RWPE2 (cell line): ENCODE measurements at regions not wholly inside any gene's neighbourhood (a gene's known extent, or its start where the extent isn't known, plus 50 kb on each side); places are given as distances from the start of the nearest gene placed in this dataset.
"Not testable (repeated sequence)": the region's sequence is repeated elsewhere in the genome, so short reads cannot be mapped to it uniquely, and the experiment has no call there.

Source experiments
- ATAC-seq: fragments of 200-7000 bp; cut with Tn5 transposase; 3 replicates; pipeline ENCODE4 v1.9.1; 2021; ENCODE audit warnings: low read depth
- DNase-seq: peaks from one replicate; pipeline ENCODE4 v3.0.0-alpha.2; 2020; ENCODE audit warnings: low spot score
- H3K27ac ChIP-seq: fragments of 450-650 bp; 2 replicates; pipeline ENCODE4 v1.5.1; 2017; ENCODE audit warnings: mild to moderate bottlenecking; ENCODE audit not compliant: poor library complexity, severe bottlenecking
- H3K27me3 ChIP-seq: fragments of 250-450 bp; sonication (Bioruptor Pico); 2 replicates; pipeline ENCODE4 v1.5.1; 2021; ENCODE audit warnings: mild to moderate bottlenecking, moderate library complexity; ENCODE audit not compliant: insufficient read depth, poor library complexity, severe bottlenecking
- H3K36me3 ChIP-seq: fragments of 250-450 bp; sonication (Bioruptor Pico); 2 replicates; pipeline ENCODE4 v1.5.1; 2020; ENCODE audit warnings: low read depth, mild to moderate bottlenecking, moderate library complexity
- H3K4me1 ChIP-seq: fragments of 250-450 bp; sonication (Bioruptor Pico); 2 replicates; pipeline ENCODE4 v1.5.1; 2021; ENCODE audit warnings: mild to moderate bottlenecking, moderate library complexity; ENCODE audit not compliant: insufficient read depth, poor library complexity, severe bottlenecking
- H3K4me3 ChIP-seq: fragments of 250-450 bp; sonication (Bioruptor Pico); 2 replicates; pipeline ENCODE4 v1.5.1; 2021; ENCODE audit warnings: mild to moderate bottlenecking, moderate library complexity; ENCODE audit not compliant: severe bottlenecking
- H3K9me3 ChIP-seq: fragments of 250-450 bp; sonication (Bioruptor Pico); 2 replicates; pipeline ENCODE4 v1.5.1; 2021; ENCODE audit warnings: mild to moderate bottlenecking, moderate library complexity; ENCODE audit not compliant: severe bottlenecking
- TF ChIP-seq, protein P1 (sequence below): fragments of 450-650 bp; IDR thresholded peaks from one replicate; pipeline ENCODE4 v1.5.1; 2017; ENCODE audit warnings: mild to moderate bottlenecking, moderate library complexity; ENCODE audit not compliant: poor library complexity, severe bottlenecking

DNA sequence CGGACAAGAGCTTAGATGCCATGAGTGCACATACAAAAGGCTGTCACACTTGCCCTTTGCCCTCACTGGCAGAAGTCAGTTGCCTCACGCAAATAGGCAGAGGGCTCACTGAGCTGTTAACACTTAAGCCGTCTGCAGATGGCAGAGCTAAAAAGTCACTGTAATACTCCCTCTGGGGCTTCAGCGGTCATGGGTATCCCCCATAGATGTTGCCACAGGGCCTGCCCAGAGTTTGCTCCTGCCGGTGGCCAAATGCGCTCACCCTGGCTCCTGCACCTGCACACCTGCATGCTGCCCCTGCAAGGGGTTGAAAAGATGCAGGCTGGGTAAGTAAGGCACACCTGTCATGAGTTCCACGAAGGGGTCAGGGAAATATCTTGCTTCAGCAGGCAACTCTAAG is 741.5 kb downstream of the EDEM1 start:
- no peak for ATAC-seq
- H3K27ac ChIP-seq: no peak overlapping the region
- TF ChIP-seq, protein P1, sequence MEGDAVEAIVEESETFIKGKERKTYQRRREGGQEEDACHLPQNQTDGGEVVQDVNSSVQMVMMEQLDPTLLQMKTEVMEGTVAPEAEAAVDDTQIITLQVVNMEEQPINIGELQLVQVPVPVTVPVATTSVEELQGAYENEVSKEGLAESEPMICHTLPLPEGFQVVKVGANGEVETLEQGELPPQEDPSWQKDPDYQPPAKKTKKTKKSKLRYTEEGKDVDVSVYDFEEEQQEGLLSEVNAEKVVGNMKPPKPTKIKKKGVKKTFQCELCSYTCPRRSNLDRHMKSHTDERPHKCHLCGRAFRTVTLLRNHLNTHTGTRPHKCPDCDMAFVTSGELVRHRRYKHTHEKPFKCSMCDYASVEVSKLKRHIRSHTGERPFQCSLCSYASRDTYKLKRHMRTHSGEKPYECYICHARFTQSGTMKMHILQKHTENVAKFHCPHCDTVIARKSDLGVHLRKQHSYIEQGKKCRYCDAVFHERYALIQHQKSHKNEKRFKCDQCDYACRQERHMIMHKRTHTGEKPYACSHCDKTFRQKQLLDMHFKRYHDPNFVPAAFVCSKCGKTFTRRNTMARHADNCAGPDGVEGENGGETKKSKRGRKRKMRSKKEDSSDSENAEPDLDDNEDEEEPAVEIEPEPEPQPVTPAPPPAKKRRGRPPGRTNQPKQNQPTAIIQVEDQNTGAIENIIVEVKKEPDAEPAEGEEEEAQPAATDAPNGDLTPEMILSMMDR: no peak
- H3K4me3 ChIP-seq: no peak overlapping the region
- H3K36me3 ChIP-seq: no peaks in the 10 kb centered on the region
- H3K9me3 ChIP-seq: no peaks in the 10 kb centered on the region
- H3K4me1 ChIP-seq: no peaks in the 10 kb centered on the region
- no peak for DNase-seq
- H3K27me3 ChIP-seq: no peaks in the 10 kb centered on the region

DNA sequence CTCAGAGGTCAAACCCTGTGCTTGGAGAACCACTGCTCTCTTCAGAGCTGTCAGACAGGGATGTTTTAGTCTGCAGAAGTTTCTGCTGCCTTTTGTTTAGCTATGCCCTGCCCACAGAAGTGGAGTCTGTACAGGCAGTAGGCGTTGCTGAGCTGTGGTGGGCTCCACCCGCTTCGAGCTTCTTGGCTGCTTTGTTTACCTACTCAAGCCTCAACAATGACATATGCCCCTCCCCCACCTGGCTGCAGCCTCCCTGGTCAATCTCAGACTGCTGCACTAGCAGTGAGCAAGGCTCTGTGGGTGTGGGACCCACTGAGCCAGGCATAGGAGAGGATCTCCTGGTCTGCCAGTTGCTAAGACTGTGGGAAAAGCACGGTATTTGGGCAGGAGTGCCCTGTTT is 756.6 kb downstream of the EDEM1 start:
- not testable (repeated sequence) for ATAC-seq, H3K27me3 ChIP-seq, H3K9me3 ChIP-seq, H3K27ac ChIP-seq, DNase-seq, H3K4me3 ChIP-seq, H3K4me1 ChIP-seq, H3K36me3 ChIP-seq

DNA sequence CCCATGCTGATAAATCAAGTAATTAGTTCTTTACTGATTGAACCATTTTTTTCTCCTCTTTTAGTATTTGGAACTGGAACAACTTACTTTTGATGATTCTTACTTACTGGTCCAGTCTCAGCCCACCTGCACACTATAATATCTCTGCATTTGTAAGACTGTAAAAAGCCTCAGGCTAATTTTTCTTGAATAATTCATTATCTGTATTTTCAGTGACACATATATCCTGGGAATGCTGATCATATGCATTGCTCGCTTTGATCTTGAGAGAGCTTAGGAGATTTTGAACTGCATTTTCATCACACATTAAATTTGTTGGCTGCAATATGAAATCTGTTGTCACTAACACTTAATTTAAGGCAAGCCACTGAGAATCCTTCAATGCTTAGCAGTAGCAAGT is 760.6 kb downstream of the EDEM1 start:
- Histone ChIP-seq H3K9me3 (peaks cover 2% of the 10 kb centered on the region), H3K36me3 (no peaks in the 10 kb centered on the region), H3K27ac (no peak overlapping the region), H3K4me3 (no peak overlapping the region), H3K4me1 (no peaks in the 10 kb centered on the region), H3K27me3 (no peaks in the 10 kb centered on the region)
- TF ChIP-seq, protein P1: no peak
- no peak for ATAC-seq
- DNase-seq: no peak

DNA sequence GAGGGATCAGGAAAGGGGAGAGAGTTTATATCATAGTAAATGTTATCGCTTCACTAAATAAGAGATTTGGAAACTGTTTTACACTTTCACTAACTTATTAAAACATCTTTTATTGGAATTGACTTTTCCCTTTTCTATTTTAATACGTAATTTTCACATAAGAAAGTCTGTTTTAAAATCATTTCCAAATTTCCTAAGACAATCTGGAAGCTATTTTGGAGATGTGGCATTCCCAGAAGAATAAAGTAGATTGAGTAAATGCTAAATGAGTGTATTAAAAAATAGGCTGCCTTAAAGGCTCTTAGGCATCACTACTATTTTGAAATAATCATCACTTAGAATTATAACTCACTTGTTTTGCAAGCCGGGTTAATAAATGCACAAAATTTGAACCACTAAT is 763.5 kb downstream of the EDEM1 start:
- Histone ChIP-seq H3K27ac (no peak overlapping the region), H3K9me3 (peaks cover 2% of the 10 kb centered on the region), H3K4me1 (no peaks in the 10 kb centered on the region), H3K27me3 (no peaks in the 10 kb centered on the region), H3K4me3 (no peak overlapping the region), H3K36me3 (no peaks in the 10 kb centered on the region)
- DNase-seq (no peak), ATAC-seq (no peak)
- TF ChIP-seq, protein P1: no peak

DNA sequence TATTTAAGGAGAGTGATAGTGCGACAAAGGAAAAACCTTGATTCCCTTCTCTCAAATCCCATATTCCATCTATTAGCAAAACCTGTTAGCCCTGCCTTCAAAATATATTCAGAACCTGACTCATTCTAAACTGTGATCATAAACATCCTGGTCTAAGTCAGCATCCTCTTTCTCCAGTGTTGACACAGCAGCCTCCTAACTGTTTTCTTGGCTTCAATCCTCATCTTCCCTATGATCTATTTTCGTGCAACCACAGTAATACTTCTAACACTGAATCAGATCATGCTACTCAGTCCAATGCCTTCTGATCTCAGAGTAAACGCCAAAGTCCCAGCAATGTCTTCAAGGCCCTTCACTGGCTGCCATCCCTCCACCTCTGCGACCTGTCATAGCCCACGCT is 785.1 kb downstream of the EDEM1 start:
- Histone ChIP-seq H3K4me1 (no peaks in the 10 kb centered on the region), H3K4me3 (no peak overlapping the region), H3K36me3 (no peaks in the 10 kb centered on the region), H3K27ac (no peak overlapping the region), H3K9me3 (no peaks in the 10 kb centered on the region), H3K27me3 (no peaks in the 10 kb centered on the region)
- DNase-seq: no peak
- ATAC-seq: no peak
- TF ChIP-seq, protein P1: no peak
